Activated CD4-positive, CD25-positive, alpha-beta regulatory T cell treated with anti-CD3 and anti-CD28 coated beads, Interleukin-2, amount 50 U/mL, for 72 hours (primary cell): ENCODE measurements at regions not wholly inside any gene's neighbourhood (a gene's known extent, or its start where the extent isn't known, plus 50 kb on each side); places are given as distances from the start of the nearest gene placed in this dataset.

Experiments used
- DNase-seq: peaks from one replicate; pipeline ENCODE4 v3.0.0; 2021

DNA sequence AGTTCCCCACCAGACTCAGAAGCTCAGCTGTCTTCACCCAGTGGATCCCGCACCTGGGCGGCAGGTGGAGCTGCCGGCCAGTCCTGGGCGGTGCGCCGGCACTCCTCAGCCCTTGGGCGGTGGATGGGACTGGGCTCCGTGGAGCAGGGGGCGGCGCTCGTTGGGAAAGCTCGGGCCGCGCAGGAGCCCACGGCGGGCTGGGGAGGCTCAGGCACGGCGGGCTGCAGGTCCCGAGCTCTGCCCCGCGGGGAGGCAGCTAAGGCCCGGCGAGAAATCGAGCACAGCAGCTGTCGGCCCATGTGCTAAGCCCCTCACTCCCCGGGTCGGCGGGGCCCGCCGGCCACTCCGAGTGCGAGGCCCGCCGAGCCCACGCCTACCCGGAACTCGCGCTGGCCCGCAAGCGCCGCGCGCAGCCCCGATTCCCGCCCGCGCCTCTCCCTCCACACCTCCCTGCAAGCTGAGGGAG lies 560.0 kb downstream of the BRINP1 start:
- no peak for DNase-seq

DNA sequence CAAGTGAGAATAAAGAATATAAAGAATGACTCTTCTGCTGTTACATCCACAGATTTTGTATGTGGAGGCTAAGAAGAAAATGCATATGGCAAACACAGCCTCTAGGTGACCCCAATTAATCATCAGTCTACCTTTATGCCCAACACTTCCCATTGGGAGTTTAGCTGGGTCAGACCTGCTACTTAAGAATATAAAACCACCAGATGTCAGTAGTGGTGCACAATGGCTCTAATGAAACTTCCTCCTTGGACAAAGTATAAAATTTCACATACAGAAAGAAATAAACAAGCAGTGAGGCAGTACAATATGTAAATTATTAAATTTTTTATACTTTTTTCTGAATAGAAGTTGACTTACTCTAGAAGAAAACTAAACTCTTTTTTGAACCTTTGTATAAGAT lies 539.9 kb downstream of the BRINP1 start:
- no peak for DNase-seq

DNA sequence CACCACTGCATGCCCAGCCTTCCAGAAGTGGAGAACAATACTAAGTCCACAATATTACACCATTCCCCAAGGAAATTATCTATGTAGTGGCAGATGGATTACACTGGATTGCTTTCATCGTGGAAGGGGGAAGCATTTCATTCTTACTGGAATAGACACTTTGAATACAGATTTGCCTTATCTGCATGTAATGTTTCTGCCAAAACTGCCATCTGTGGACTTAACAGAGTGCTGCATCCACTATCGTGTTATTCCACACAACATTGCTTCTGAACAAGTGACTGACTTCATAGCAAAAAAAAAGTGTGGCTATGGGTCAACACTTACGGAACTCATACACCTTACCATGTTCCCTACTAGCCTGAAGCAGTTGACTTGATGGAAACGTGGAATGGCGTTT lies 536.9 kb downstream of the BRINP1 start:
- no peak for DNase-seq

DNA sequence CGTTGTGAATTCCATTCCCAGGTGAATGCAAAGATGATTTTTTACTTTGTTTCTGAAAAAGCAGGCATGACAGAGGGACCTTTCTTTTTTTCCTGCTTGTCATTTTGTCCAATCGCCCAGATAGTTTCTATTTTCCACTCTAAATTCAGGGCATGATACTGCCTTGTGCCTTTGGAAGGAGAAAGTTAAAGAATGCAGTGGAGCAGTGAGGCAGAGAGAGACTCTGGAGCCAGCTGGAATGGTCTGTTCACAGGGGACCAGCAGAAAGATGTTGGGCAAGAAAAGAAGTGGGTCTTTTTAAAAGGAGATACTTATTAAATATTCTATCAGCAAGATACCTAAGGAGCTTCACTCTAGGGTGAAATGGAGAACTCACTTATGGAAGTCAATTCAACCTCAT lies 532.3 kb downstream of the BRINP1 start:
- DNase-seq, result no peak

DNA sequence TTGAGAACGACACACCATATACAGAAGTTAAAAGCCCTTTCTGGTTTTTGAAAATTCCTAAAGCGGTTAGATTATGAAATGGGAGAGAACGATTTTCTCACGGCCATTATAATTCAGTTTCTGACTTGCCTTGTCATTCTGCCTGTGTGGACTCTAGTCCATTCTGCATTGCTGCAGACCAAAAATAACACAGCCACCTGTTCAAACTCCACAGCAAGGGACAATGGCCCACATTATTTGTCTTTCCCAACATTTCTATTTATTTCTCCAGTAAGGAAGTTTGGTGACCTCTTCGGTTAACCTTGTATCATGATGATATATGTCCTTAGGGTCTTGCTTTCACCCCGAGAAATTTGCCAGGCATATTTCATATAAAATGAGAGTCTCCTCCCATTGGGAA lies 497.7 kb downstream of the BRINP1 start:
- no peak for DNase-seq

DNA sequence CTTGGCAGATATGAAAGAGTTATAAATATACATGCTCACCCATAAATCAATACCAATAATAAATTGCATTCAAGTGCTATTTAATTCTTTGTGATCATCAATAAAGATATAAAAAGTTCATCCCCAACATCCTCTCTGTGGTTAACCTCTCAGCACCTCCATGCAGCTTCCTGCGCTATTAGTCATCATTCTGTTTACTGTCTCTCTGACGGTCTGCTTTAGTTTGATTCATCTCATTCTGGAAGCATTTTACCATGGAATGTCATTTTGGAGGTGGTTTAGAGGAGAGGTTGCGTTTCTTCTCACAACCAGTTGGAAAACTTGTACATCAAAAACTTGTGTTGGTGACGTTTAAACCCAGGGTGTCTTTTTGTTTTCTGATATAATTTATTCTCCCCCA lies 486.6 kb downstream of the BRINP1 start:
- DNase-seq, result no peak

DNA sequence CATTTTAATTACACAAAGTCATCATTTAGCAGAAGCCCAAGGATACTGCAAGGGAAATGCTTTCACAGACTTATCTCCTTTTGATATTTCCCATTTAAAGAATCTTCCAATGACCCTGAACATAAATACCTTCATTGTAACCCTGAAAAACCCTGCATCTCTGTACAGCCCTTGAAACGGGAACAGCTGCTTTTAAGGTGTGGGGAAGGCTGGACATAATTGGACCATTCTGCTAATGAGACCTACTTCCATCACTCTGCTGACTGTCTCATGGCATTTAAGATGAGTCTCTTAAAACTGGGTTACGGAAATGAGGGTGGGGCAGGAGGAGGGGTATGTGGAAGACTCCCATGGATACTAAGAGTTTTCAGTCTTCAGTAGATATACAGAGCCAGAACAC lies 485.8 kb downstream of the BRINP1 start:
- no peak for DNase-seq

DNA sequence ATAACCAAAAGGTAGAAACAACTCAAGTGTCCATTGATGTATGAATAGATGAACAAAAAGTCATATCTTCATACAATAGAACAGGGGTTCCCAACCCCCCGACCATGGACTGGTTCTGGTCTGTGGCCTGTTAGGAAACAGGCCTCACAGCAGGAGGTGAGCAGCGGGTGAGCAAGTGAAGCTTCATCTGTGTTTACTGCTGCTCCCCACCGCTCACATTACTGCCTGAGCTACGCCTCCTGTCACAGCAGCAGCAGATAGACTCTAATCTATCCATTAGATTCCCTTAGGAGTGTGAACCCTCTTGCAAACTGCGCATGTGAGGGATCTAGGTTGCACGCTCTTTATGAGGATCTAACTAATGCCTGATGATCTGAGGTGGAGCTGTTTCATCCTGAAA lies 478.0 kb downstream of the BRINP1 start:
- no peak for DNase-seq

DNA sequence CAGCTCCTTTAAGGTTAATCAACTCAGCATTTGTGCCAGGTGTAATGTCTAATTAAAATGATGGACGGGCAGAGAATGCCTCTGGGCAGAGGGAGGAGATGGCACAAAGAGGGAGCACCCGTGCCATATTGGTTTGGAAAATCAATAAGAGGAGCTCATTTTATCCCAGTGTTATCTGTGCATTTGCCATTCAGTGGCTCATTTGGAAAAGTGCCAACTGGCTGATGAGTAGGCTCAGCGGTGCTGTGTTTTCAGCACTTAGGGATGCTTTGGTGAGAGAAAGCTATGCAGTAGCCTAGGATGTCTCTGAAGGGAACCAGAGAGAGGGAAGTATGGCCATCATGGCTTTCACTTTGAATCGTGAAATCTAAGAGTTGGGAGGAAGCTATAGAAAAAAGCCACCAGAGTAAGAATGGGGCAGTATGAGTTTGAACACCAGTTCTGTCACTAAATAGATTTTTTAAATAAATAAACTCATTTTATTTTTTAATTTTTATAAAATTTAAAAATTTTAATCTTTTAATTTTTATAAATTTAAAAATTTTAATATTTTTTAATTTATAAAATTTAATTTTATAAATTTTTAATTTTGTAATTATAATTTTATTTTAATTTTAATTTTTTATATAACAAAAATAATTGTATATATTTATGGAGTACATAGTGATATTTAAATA lies 472.8 kb downstream of the BRINP1 start:
- no peak for DNase-seq

GRCh38 chr9:118918180-118918579 lies 451.1 kb downstream of the BRINP1 start:
- no peak for DNase-seq

DNA sequence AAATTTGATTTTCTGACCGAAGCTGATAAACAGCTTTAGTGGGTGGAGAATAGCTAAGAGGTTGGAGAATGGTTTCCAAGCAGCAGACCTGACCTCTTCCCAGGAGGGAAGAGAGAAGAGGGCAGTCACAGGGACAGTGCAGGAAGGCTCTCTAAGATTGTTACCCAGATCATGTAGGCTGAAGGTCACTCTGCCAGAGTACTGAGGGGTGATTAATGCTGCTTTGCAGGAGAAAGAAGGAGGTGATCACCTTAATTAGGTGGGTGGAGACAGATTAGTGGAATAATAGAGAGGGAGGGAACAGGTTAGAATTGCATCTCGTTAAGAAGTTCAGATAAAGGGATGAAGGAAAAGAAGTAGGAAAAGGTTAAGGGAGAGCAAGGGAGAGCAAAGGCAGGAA lies 440.5 kb downstream of the BRINP1 start:
- DNase-seq, result no peak

- no peak for DNase-seq
These were observed 439.9 kb downstream of the BRINP1 start for GRCh38 chr9:118929287-118929686.

DNA sequence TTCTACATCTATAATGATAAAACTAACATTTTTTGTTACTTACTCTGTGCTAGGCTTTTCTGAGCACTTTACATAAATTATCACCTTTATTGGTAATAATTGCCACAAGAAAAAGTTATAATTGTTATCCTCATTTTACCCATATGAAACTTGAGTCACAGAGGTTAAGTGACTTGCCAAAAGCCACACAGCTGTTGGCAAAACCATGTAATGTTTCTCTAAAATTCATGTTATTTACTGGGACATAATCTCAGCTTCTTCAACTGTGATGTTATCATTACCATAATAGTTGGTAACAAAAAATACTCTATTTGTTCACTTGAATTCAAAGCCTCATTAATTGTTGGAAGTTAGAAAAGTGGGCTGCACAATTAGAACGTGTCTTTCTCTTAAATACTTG lies 437.3 kb downstream of the BRINP1 start:
- no peak for DNase-seq

DNA sequence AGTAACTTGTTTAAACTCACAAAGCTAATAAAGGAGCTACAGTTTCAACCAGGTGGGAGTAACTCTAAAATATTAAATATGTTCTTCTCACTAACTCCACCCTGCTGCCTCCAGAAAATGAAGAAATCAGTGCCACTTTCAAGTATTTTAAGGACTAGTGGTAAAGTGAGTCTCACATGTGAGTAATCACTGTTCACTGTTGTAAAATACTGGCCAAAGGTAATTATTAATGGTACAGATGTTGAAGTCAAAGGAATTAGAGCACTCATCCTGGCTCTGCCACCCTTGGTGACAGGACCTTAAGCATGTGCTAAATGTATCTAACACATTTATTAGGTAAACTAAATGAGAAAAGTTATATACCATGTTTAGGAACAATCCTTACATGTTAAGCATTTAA lies 430.7 kb downstream of the BRINP1 start:
- no peak for DNase-seq

DNA sequence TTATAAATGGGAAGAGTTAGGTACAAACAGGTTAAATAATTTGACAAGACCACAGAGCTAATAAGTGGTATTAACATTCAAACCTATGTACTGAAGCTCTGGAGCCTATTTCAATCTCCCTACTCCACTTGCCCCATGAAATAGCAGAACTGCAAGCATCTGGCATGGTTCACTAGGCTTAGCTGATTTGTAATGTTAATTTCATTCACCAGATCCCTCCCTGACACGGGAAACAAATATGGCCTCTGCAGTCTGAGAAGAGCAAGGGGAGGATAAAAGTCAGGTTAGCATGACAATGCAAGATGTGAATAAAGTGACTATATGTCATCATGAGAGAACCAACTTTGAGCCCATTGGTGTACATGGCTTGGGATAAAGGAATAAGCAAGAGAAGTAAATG lies 428.8 kb downstream of the BRINP1 start:
- DNase-seq, result no peak

- no peak for DNase-seq
These were observed 422.6 kb downstream of the BRINP1 start for GRCh38 chr9:118946669-118947068.

DNA sequence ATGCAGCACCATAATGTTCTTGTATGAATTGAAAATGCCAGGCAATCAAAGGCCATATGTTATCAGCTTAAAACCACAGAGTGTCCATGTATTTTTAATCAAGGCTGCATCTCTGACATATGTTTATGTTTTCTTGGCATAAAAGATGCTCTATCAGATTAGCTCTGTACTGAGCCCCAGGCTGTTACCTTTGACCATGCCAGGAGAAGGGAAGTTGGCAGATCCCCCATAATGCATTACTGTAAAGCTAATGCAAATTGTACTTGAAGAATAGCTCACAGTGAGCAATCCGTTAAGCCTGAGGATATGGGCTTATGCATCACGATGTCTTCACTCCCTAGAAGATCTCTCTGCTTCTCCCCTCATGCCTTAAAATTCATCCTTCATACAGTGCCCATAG lies 414.4 kb downstream of the BRINP1 start:
- DNase-seq, result no peak

DNA sequence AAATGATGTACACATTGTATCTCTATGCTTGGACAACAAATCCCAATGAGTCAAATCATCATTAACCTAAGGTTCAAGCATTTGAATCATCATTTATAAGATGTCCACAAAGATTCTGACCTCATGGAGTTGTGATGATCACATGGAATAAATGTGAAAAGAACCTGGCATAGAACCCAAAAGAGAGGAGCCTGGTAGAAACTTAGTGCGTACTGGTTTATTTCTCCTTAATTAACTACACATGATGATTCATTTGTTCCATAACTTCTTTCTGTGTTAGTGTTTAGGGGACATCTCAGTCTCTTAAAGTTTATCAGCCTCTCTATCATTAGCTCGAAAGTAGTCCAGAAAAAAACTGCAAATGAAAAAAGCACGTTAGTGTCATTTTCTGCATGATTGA lies 411.6 kb downstream of the BRINP1 start:
- no peak for DNase-seq

DNA sequence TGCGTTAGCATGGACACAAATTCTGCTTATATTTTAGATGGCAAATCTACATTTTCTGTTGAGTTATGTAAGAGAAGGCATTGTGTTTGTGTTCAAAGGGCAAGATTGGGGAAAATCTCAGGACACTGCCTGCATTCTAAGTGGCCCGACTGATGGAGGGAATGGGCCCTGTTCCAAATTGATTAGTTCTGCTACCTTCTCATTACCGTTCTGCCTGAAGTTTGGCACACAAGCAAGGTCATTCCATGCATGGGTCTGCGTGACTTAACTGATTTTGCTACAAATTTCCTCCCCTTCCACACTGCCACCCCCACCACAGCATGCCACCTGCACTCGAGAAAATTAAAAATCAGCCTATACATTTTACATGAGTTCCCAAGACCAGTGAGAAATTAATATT lies 409.9 kb downstream of the BRINP1 start:
- no peak for DNase-seq

GRCh38 chr9:118961857-118962256 lies 407.4 kb downstream of the BRINP1 start:
- no peak for DNase-seq

- no peak for DNase-seq
These were observed 406.8 kb downstream of the BRINP1 start for GRCh38 chr9:118962426-118962825.

DNA sequence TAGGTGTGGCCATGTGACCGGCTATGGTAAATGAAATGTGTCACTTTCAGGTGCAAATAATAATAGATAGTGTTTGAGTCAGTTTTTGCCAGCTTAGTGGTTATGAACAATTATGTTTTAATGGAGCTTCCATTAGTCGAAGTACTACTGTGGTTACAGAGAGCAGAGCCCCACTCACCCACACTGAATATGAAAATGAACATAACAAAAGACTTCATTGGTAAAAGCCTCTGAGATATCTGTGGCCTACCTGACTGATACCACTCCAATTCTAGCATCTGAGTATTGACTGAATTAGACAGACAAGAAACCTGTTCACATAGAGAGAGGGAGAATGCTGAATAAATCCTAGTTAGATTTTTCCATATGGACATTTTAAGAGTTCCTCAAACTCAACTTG lies 405.6 kb downstream of the BRINP1 start:
- DNase-seq, result no peak

DNA sequence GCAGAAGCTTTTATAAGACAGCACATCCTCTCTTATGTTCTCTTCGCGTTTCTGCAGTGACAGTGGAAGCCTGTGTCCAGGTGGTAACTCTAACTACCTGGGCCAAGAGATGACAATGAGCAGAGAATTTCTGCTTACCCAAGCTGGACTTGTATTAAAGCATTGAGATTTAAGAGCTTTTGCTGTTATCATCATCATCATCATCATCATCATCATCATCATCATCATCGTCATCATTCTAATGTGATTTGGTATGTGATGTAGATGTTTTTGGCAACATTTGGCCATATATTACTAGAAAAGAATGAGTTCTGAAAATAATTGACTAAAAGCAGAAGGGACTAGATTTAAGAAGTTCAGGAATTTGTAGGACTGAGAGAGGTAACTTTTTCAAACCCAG lies 401.3 kb downstream of the BRINP1 start:
- DNase-seq, result no peak

- DNase-seq, result no peak
These were observed 393.5 kb downstream of the BRINP1 start for GRCh38 chr9:118975736-118976135.

GRCh38 chr9:118976160-118976559 lies 393.1 kb downstream of the BRINP1 start:
- DNase-seq, result no peak

- no peak for DNase-seq
These were observed 384.6 kb downstream of the BRINP1 start for GRCh38 chr9:118984607-118985006.
